CD4-positive, alpha-beta T cell treated with Interleukin-1 beta for 1 hour (primary cell): ENCODE measurements at regions not wholly inside any gene's neighbourhood (a gene's known extent, or its start where the extent isn't known, plus 50 kb on each side); places are given as distances from the start of the nearest gene placed in this dataset.

ENCODE experiments used
- DNase-seq, 2 donors: peaks; one replicate each; pipeline ENCODE4 v3.0.0-alpha.2; 2020 to 2022

DNA sequence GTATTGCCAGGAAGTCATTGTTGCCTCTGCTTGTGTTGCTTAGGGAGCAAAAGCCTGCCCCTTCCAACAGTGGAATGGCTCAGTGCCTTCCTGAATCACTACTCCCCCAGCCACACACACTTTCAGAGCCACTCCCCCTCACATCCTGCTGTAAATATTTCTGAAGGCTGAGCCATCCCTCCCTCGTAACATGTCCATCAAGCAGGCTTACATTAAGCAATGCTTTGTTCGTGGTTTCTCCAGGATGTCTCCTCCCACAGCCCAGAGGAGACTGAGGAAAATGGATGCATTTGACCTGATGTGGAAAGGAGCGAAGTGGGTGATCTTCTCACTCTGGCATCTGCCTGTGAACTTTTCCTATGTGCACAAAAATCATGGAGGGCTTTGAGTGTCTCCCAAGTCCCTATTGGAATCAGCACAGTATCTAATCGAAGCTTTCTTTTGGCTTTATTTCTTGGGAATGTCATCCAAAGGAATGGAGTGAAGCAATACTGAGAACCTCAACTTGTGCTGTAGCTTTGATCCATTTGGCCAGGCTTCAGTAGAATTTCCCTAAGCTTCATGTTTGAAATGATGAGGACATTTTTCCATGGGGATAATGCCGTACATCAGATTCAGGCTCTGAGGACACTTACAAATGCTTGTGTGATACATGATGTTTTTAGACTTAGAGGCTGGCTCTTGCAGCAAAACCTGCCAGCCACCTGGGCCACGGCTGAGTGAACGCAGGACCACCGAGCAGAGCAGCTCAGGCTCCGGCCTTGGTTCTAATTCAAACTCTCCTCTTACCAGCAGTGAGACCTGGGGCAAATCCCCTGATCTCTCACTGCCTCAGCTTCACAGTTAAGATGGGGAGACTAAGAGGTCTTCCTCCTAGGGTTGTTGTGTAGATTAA is 389.1 kb downstream of the ENC1 start:
- no peak for DNase-seq

DNA sequence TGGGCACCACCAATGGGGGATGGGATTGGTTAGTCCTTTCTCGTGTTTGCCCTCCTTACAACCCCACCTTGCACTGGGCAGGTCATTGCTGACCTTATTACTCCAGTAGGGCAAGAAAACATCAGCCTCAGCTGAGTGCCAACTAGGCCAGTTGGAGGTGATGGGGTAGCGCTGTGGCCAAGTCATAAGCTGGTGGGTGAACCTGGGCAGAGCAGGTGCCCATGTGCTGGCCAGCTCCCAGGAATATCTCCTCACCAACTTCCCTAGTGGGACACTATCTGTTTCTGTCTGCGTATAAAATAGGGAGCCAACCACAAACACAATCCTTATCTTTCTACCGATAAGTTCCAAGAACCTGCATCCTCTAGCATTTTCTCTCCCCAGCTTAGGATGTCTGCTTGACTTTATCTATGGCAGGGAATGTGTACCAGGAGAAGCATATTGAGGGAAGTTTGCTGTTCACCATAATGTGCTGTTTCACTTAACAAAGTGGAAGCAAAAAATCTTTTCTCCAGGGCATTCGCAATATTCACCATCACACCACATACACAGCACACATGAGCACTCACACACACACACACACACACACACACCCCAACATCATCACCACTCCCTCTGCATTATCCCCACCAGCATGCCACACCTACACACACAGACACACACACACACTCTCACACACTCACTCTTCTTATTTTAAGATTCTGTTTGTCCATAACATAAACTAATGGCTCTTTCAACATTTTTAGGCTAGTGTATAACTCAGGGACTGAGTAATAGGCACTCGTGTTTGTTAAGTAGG is 390.0 kb downstream of the ENC1 start:
- no peak for DNase-seq

DNA sequence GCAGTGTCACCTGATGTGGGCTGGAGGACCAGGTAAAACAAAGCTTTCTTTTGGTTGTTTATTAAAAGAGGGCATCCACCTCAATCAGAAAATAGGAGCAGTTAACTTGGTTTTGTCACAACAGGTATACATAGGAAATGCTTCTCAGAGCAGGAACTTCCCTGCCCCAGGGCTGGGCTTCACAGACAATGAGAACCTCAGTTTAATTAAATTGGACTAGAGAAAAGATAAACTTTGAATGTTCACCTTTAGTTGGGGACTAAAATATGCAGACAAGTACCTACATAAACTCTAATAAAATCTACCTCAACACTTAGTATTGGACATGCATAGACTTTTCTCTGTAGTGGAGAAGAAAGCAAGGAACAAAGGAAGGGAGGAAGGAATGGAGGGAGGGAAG is 392.0 kb downstream of the ENC1 start:
- no peak for DNase-seq

GRCh38 chr5:74244406-74244805 is 396.1 kb downstream of the ENC1 start:
- DNase-seq = no peak

- no peak for DNase-seq
These were observed 396.9 kb downstream of the ENC1 start for GRCh38 chr5:74243634-74244033.

DNA sequence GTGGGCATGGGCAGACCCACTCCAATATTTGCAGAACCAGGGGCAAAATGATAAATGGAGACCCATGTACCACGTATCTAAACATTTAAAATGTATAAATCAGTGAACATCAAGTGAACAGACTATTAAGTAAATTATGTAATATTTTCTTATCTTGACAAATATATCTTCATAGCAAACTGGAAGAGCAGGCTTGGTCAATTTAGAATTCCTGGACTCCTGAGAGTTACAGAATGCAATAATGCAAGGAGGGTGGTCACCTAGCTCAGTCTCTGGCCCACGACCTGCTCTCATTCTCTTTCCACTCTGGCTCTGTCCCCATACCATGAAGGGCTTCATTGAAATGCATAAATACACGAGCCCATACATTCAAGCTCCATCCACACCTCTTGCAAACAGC is 398.0 kb downstream of the ENC1 start:
- DNase-seq = no peak

GRCh38 chr5:74241751-74242140 is 398.8 kb downstream of the ENC1 start:
- DNase-seq = no peak

DNA sequence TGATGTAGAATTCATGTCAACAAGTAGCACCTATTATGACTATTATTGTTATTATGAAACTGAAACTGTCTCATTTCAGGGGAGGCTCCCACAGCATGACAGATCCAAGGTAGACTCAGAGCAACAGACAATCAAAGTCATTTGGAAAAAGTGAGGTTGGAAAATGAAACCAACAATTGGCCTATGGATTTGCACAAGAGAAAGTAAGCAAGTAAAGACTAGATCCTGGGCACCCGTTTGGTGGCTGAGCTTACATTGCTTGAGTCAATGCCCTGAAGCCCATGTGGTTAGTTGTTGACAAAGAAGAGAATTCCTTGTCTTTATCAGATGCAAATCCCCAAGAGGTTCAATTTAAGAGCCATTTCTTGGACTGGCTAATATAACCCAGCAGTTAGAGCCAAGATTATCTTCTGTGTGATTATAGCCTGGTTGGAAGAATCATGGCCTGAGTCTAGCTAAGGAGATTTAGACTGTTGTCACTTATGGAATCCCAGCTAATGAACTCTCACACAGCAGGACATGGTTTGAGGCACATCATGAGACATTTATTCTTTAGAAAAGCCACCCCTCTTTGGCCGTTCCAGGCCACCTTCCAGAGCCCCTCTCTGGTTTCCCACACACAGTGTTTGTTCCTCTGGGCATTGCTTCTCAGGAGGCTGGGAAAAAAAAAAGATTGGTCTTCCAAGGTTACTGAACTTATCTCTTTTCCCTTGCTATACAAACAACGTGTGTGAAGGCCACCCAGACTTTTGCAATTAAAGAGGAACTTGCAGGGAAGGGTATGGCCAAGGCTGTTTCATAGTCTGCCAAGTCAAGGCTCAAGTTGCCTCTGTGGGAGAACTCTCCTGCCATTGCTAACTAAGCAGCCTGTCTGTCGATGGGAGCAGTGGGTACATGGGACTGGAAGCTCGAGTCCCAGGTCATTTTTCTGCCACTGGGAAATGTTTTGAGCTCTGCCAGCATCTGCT is 399.5 kb downstream of the ENC1 start:
- no peak for DNase-seq

DNA sequence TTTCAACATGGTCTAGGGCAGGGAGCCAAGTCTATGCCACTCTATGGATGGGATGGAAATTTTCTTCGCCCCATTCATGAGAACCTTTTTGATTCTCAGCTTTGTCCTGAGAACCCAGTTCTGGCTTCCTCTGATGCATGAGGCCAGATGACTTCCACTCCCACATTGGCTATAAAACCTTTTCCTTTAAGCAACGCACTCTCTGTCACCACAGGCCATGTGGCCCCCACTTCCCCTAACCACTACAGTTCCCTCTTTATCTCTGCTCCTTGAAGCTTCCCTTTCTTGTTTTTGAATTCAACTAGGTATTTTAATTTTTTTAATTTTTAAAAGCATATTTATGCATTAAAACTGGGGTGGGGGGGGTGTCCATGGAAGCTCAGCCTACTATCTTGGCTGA is 401.3 kb downstream of the ENC1 start:
- peak; percentile 1 to 40 for DNase-seq

GRCh38 chr5:74237571-74238145 is 402.9 kb downstream of the ENC1 start:
- no peak for DNase-seq

DNA sequence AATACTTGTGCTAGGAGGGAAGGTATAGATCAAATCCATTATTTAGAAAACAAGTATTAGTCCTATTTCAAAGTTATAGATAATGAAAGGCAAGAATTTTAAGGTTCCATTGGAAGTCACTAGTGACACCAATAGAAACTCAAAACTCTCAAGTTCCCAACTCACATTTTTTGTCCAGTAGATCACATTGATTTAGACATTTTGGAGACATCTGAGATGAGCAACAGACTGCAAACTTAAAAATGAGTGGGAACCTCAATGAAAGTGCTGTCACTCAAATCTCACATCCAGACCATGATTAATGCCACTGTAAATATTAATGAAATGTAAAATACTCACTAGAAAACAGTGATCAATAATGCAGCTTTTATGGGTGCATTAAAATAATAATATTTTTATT is 405.0 kb downstream of the ENC1 start:
- no peak for DNase-seq

DNA sequence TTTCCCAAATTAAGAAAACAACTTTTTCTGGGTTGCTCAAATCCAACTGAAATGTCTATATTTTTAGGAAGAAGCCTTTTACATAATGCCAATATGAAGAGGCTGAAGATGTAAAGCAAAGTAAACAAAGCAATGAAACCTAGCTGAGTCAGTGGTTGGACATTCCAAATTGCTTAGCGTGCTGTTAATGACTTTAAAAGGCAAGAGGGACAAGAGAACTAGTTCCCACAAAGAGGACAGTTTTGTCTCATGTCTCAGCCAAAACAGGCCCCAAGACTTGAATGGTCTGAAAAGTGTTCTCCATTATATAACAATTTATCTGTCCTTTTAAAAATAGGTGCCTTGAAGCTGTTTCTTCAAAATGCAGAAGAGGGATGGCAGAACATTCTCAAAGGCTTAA is 407.0 kb downstream of the ENC1 start:
- DNase-seq = no peak

- DNase-seq = no peak
These were observed 407.4 kb downstream of the ENC1 start for GRCh38 chr5:74233091-74233490.

DNA sequence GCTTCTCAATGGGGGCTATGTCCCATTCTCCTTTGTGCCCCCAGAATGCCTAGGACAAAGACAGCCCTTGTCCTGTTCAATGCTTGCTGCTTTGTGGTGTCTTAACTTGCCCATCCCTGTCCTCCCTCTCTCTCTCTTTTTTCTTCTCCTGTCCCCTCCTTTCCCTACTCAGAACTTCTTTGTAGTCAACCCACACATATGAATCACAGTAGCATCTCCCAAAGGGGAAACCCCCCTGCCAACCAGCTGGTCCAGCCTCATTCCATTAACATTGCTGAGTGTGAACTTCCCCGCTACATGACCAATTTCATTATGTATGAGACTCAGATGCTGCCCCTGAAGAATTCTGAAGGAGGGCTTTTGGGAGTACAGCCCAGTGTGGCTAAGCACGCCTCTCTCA is 408.3 kb downstream of the ENC1 start:
- DNase-seq = no peak

GRCh38 chr5:74231697-74232096 is 408.8 kb downstream of the ENC1 start:
- no peak for DNase-seq

- DNase-seq = no peak
These were observed 413.6 kb downstream of the ENC1 start for GRCh38 chr5:74226716-74227485.

GRCh38 chr5:74225587-74225986 is 414.9 kb downstream of the ENC1 start:
- no peak for DNase-seq

DNA sequence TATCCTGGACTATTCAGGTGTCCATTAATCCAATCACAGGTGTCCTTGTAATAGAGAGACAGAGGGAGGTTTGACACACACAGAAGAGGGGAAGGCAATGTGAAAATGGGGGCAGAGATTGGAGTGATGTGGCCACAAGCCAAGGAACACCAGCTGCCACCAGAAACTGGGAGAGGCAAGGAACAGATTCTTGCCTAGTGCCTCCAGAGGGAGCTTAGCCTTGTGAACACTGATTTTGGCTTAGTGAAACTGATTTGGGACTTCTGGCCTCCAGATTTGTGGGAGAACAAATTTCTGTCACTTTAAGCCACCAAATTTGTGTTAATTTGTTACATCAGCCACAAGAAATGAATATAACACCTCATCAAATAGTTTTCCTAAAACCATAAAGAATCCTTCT is 416.2 kb downstream of the ENC1 start:
- DNase-seq = no peak

- no peak for DNase-seq
These were observed 417.7 kb downstream of the ENC1 start for GRCh38 chr5:74222806-74223205.

GRCh38 chr5:74221413-74221812 is 419.1 kb downstream of the ENC1 start:
- no peak for DNase-seq

- DNase-seq = no peak
These were observed 424.5 kb downstream of the ENC1 start for GRCh38 chr5:74216012-74216411.

DNA sequence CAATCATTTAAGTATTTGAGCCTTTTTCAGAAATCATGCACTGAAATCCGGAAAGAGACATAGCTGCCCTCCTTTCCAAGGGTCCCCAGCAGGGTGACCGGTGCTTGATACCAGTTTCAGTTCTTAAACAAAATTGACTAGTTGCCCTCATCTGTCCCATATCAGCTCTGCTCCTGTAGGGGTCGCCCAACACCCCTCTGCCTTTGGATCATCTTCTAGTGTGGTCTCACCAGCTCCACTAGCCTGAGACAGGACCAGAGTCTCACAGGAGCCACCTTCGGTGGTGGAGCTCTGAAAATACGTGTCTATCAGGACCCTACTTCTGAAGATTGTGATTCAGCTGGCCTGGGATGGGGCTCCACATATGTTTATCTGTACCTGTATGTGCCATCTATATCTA is 428.2 kb downstream of the ENC1 start:
- no peak for DNase-seq
